ENCODE measurements at regions not wholly inside any gene's neighbourhood (a gene's known extent, or its start where the extent isn't known, plus 50 kb on each side); places are given as distances from the start of the nearest gene placed in this dataset.

- no peak for TF ChIP-seq CTCF (conservative IDR thresholded peaks at IDR 0.05; ENCODE audit: low read length)
- no peak for TF ChIP-seq EZH2phosphoT487 (IDR thresholded peaks at IDR 0.05; ENCODE audit: borderline replicate concordance)
Observed at GRCh38 chr20:19908576-19908975, 108.6 kb upstream of the NAA20 start.

All from Loucy (cell line).